NCI-H2107 treated with DMSO at 0.1 percent for 48 hours (cell line): ENCODE measurements at regions not wholly inside any gene's neighbourhood (a gene's known extent, or its start where the extent isn't known, plus 50 kb on each side); places are given as distances from the start of the nearest gene placed in this dataset.
"Not testable (repeated sequence)": the region's sequence is repeated elsewhere in the genome, so short reads cannot be mapped to it uniquely, and the experiment has no call there.

Experiments used
- DNase-seq: peaks from one replicate; lab custom pipeline; 2025; ENCODE audit not compliant: unreplicated experiment; lab: John Stamatoyannopoulos, UW

DNA sequence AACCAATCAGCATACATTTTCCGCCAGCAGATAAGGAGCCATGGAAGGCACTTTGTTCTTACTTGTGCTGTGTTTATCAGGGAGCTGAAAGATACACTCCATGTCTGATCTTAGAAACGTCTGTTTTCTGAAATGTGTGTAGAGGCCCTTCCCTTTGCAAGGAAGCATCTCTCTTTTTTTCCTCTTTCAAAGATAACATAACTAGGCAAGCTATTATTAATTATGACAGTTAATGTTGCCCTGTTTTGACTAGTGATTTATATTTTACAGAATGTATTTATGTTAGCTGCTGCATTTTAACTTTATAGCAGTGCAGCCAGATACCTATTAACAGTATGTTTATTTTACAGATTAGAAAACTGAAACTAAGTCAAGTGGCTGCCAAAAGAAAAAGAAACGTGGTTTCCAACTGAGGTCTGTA, 683.2 kb upstream of the IGFBP3 start:
- no peak for DNase-seq

DNA sequence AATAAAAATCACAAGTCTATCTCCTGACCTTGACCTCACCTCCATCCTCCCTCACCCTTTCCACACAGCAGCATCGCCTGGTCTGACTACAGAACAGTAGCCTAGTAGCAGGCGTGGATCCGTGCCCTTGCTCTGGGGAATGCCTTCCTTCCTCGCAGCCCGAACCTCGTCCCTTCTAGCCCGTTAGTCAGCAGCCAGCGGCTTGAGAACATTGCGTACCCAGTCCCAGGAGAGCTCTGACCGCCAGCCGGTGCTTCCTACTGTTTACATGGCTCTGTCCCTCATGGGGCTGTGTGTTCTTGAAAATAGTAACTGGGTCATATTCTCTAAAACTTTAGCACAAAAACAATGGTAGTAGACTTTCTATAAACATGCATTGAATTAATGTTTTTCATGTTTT, 682.7 kb upstream of the IGFBP3 start:
- DNase-seq = no peak

DNA sequence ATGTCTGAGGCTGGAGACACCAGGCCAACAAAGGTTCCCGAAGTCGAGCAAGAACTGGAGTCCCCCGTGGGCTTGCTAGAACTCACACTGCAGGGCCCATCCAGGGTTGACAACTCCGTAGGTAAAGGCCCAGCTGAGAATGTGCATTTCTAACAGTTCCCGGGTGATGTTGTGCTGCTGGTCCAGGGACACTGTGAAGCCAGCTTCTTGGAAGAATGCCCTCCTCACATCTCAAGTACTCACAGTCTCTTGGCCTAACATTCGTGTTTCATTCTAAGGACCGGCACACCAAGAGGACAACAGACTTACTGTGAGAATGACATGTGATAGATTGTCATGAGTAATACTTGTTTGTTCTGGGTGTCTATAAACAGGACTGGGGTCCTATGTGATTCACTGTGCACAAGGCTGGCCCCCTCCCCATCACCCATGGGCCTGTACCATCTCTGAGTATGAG, 682.3 kb upstream of the IGFBP3 start:
- DNase-seq = no peak

DNA sequence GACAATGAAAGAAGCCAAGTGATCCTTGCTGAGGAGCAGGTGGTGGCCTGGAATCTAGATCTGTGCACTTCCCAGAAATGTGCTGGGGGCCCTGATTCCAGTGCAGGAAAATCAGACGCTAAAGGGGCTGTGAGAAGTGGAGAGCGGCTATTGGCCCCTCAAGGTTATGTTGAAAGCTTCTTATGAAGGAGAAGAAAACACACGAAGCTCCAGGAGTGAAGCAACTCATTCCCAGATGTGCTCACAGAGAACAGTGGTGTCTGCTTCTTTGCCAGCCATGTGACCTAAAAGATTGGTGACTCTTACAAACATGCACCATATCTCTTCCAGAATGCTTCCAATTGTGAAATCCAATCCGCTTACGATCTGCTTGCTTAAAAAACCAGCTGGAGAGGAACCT, 679.3 kb upstream of the IGFBP3 start:
- DNase-seq = no peak

DNA sequence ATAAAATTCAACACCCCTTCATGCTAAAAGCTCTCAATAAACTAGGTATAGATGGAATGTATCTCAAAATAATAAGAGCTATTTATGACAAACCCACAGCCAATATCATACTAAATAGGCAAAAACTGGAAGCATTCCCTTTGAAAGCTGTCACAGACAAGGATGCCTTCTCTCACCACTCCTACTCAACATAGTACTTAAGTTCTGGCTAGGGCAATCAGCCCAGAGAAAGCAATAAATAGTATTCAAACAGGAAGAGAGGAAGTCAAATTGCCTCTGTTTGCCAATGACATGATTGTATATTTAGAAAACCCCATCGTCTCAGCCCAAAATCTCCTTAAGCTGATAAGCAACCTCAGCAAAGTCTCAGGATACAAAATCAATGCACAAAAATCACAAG, 673.8 kb upstream of the IGFBP3 start:
- DNase-seq = not testable (repeated sequence)

DNA sequence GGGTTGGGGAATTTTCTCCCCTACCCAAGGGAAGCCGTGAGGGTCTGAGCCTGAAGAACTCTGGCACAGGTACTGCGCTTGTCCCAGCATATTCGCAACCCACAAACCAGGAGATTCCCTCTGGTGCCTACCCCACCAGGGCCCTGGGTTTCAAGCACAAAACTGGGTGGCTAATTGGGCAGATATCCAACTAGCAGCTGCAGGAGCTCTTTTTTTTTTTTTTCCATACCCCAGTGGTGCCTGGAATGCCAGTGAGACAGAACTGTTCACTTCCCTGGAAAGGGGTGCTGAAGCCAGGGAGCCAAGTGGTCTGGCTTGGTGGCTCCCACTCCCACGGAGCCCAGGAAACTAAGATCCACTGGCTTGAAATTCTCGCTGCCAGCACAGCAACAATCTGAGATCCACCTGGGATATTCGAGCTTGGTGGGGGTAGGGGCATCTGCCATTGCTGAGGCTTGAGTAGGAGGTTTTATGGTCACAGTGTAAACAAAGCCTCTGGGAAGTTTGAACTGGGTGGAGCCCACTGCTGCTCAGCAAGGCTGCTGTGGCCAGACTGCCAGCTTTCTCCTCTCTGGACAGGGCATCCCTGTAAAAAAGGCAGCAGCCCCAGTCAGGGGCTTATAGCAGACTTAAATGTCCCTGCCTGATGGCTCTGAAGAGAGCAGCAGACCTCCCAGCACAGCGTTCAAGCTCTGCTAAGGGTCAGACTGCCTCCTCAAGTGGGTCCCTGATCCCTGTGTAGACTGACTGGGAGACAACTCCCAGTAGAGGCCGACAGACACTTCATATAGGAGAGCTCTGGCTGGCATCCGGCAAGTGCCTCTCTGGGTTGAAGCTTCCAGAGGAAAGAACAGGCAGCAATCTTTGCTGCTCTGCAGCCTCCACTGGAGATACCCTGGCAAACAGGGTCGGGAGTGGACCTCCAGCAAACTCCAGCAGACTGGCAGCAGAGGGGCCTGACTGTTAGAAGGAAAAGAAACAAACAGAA, 670.1 kb upstream of the IGFBP3 start:
- DNase-seq = not testable (repeated sequence)

DNA sequence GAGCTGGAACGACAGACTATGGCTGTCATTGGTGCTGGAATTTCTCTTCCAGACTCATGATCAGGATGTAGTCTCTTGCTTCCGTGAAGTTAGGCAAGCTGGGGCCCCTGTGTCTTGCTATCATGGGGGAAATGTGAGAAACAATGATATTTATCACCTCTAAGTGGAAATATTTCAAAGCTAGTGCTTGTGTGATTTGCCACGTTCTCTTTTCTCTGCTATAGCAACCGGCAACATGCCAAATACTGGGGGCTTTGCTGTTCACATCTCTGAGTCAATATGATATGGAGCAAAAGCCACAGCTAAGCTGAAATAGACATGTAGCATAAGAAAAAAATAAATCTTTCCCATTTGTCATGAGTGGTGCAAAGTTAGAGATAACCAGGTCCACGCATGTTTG, 668.2 kb upstream of the IGFBP3 start:
- no peak for DNase-seq

DNA sequence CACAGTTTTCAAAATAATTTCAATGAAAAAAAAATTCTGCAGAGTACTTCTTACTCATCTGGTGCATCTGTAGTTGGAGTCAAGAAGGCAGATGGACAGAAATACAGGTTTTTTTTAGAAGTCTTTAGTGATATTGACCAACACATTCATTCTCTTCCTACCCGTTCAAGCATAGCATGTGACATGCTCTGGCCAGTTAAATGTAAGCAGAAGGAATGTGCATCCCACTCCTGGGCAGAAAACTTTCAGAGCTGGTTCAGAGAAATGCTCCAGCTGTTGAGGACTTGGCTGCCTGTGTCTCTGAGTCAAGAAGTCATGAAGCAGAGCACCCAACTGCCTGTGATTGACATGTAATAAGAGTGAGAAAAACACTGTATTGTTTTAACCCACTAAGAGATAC, 665.3 kb upstream of the IGFBP3 start:
- DNase-seq = no peak

DNA sequence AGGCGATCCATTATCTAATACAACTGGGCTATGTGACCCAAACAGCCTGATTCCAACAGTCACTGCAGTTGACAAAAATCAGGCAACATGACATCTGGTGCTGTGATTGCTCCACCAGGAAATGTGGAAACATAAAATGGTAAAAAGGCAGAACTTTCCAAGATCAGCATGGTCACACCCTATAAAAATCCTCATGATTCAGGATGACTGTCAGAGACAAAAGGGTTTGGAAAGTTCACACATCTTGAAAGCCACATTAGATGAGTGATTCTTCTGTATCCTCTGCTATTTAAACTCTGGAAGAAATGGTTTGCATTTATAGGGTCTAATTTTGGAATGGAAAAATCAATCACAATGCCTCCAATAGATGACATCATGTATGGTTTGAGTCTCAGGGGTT, 662.6 kb upstream of the IGFBP3 start:
- DNase-seq = no peak

DNA sequence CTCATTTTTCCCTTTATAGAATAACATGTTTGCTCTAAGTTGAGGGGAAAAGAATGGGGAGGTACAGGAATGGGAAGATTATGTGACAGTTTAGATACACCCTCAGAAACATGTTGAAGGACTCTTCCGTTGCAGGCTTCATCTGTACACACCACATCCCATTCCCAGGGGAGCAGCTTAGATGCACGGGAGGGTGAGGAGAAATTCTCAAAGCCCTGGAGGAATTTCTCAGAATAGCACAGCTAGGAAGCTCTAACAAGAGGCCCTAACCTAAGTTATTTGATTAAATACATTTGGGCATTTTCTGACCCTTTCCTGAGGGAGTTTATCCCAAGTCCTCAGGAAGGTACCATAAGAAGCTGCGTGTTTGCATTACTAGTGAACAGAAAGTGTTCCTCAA, 660.2 kb upstream of the IGFBP3 start:
- DNase-seq = no peak

DNA sequence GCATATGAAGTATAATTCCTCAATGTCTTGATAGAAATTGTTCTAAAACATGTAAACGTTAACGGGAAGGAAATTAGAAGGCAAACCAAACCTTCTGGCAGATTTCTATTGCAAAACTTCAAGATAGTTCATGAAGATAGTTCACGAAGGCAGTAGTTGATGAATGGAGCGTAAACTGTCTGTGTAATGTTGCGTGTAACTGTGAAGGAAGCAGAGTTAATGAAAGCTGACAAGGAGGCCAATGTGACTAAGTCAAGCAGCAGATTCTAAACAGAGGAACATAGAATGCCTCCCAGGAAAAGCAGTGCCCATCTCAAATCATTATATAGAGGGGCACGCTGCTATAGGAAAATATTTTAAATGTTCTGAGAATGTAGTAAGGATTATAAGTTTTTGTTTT, 659.7 kb upstream of the IGFBP3 start:
- DNase-seq = no peak

DNA sequence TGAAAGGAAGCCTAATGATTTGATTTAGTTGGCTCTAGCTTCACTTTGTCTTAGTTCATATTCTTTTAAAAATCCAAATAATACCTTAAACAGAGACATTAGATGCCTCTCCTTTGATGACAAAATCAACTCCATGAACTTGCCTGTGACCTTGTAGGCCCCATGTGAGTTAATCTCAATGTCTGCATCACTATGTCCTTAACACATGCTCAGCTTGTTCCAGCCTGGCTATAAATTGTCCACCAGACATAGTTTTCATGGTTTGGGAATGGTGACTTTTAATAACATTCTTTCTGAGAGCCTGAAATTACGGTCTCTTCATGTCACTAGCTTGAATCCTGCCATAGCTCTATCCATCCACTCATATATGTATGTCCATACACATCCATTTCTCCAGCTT, 656.3 kb upstream of the IGFBP3 start:
- no peak for DNase-seq

DNA sequence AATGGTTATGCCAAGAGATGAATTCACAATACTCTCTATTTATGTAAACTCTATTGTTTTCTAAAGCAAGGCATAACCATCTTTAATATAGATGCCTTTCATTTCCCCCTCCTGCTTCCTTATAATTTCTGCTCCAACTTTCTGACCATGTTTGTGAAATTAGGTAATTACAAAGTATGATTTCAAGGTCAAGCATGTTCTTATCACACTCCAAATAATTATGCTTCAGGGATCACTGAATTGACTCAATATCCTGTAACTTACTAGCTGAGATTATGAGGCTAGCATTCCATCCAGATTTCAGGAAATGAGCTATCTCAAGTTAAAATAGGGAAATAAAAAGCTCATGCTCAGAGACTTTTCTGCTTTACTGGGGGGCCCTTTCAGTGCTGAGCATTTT, 655.9 kb upstream of the IGFBP3 start:
- no peak for DNase-seq

DNA sequence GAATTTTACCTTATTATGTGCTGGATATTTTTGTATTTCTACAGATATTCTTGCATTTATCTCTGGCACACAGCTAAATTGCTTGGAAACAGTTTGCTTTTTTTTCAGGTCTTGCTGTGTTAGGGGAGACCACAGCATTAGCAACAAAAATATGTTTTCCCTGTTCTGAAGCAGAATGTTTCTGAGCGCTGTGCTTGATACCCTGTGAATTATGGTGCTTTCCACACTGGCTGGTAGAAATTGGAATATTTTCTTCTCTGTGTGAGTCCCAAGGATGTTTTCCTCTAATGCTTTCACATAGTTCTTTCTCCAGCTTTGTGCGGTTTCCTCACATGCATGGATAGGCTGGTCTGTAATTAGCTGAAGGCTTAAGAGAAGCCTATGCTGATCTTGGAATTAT, 651.6 kb upstream of the IGFBP3 start:
- no peak for DNase-seq

DNA sequence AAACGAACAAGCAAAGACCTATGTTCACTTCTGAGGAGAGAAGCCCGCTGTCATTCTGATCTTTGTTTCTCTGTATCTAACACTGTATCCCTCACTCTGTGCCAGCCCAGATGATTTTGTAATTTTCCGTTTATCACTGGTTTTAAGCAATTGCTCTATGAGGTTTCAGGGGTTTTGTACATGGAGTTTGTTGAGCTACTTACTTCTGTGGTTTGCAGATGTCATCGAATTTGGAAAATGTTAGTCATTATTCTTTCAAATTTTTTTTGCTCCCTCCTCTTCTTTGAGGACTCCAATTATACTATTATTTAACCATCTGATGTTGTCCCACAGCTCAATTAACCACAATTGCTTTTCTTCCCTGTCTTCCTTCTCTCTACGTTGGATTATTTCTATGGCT, 650.9 kb upstream of the IGFBP3 start:
- DNase-seq = no peak

DNA sequence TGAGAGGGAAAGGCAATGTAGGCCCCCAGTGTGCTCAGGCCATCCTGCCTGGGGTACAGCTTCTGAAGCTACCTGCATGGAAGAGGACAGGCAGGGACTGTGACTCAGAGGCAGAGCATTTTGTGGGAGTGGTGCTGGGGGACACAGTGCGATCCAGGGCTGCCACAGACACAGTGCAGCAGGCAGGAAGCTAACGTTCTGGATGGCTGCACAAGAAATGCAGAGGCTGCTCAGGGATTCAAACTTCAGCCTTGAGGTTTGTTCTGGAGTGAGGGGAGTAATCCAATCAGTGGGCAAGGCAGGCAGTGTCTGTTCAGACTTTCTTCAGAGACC, 648.0 kb upstream of the IGFBP3 start:
- DNase-seq = no peak

DNA sequence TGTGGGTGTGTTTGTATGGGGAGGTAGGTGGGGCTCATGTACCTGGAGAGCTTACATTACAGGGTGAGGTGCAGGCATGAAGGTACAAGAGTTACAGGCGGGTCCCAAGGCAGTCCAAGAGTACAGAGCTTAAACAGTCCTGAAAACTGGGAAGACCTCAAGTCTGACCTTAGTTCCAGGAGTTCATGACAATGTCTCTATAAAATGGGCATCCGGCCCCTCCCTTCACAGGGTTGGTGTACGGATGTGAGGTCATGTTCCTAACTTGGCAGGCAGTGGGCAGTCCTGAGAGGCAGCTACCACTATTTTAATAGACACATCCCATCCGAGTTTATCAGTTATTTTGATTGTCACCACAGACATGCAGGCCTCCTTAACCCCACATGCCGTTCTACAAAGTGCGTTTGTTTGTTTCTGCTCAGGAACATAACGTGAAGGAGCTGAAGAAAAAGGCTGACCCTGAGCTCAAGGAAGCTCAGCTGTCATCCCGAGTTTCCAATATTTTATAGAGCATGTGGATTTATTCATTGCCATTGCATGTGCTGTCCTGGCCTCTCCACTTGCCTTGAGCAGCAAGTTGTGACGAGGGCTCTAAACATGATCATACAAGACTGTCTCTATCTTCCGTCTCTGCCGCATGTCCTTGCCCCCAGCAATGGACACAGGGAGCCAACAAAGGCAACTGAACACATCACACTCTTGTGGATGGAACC, 647.5 kb upstream of the IGFBP3 start:
- DNase-seq = no peak

DNA sequence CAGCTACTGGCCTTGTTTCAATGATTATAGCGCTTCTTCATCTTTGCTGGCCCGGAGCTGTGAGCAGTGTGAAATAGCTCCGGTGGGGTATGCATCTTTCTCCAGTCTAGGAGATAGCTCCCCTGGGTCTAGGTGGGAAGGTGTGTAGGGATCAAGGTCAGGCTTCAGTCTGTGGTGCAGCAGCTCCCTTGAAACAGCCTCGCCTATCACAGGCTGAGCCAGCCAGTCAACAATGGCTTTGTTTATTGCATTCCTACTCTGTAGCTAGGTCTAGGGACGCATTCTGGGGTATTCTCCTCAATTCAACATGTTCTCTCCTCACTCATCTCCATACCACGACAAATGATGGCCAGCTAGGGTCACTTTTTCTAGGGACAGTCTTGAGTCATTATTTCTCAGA, 646.8 kb upstream of the IGFBP3 start:
- DNase-seq = no peak

DNA sequence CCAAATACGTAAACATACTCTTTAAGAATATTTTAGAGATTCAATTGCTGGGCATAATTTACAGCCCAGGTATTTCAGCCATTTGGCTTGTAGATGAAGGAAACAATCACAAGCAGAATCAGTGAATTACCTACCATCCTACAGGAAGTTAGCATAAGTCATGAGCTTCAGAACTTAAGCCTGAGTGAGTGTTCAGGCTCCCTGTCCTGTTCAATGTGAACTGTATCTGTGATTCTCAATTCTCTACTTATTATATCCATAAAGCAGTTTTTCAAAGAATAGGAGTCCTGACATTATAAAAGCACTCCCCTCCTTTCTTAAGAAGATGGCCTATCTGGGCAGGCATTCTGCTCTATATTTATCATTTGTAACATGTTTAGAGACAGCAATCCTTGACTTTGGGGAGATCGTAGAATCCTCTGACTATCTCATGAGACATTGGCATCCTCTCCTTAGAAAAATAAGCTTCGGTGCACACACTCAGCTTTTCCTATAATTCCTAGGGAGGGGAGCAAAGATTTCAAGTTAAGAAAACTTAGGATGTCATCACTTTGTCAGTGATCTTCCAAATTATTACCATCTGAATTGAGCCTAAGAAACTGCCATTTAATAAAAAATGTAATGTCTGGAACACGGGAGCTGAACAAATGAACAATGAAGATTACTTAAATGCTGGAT, 645.2 kb upstream of the IGFBP3 start:
- no peak for DNase-seq

DNA sequence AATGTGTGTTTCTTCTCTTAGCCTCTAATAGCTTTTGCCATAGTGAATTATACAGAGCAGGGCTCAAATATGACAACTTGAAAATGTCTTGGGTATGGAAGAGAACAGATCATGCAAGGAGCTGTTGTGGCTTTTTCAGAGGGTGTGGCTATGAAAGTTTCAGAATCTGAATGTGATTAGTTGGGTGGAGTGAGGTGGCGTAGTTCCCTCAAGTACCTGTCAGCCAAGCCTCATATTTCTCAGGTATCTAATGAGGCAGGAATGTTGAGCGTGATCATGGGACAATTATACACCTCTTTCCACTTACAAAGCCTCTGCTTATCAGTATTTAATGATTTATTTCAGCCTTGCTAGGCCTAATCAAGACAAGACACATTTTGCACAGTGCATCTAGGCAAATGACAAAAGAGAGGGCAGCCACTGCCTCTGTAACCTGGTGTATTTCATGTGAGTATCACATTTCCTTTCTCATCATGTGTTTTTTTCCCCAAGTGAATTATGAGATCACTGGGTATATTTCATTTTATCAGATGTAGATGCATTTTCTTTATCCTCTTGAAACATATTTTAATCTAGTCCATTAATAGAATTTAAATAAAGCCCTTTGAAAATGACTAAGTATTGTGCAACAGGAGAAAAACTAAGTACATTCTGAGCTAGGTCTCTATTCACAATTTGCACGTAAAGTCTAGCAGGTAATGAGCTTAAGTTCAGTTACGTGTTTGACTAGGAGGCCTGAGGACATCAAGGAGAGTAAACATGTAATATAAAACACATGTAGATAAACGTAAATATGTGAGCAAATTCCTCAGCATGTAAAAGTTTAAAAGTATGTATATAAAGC, 644.4 kb upstream of the IGFBP3 start:
- no peak for DNase-seq
